ENCODE measurements at regions not wholly inside any gene's neighbourhood (a gene's known extent, or its start where the extent isn't known, plus 50 kb on each side); places are given as distances from the start of the nearest gene placed in this dataset.

- TF ChIP-seq TEAD4 (IDR thresholded peaks at IDR 0.05) (no peak), CREB1 (IDR thresholded peaks at IDR 0.05; ENCODE audit: low read depth) (no peak), ZBTB7A (IDR thresholded peaks at IDR 0.05; ENCODE audit: low read depth) (no peak), RAD21 (IDR thresholded peaks at IDR 0.05; ENCODE audit: low read depth) (no peak), FOXM1 (IDR thresholded peaks at IDR 0.05; ENCODE audit: borderline replicate concordance, low read depth) (no peak), TAF1 (IDR thresholded peaks at IDR 0.05; ENCODE audit: low read depth) (no peak)
Measured at GRCh38 chr2:30365201-30365600, 81.8 kb upstream of the LCLAT1 start.

GRCh38 chr2:30366199-30366691 is 80.8 kb upstream of the LCLAT1 start:
- TF ChIP-seq EGR1 (IDR thresholded peaks at IDR 0.05), result no peak
- no peak for TF ChIP-seq CREB1 (IDR thresholded peaks at IDR 0.05; ENCODE audit: low read depth)
- TF ChIP-seq EP300 (IDR thresholded peaks at IDR 0.05; ENCODE audit: borderline replicate concordance), result no peak
- no peak for TF ChIP-seq MAX (IDR thresholded peaks at IDR 0.05)
- TF ChIP-seq NFIC (IDR thresholded peaks at IDR 0.05), result no peak

GRCh38 chr2:30367232-30368070 is 79.6 kb upstream of the LCLAT1 start:
- TF ChIP-seq TAF1 (IDR thresholded peaks at IDR 0.05; ENCODE audit: low read depth), result no peak
- no peak for TF ChIP-seq TEAD4 (IDR thresholded peaks at IDR 0.05)
- TF ChIP-seq FOXM1 (IDR thresholded peaks at IDR 0.05; ENCODE audit: borderline replicate concordance, low read depth), result no peak
- TF ChIP-seq USF1 (IDR thresholded peaks at IDR 0.05), result no peak
- no peak for TF ChIP-seq CREB1 (IDR thresholded peaks at IDR 0.05; ENCODE audit: low read depth)
- TF ChIP-seq NFIC (IDR thresholded peaks at IDR 0.05), result no peak
- no peak for TF ChIP-seq EGR1 (IDR thresholded peaks at IDR 0.05)
- no peak for TF ChIP-seq EP300 (IDR thresholded peaks at IDR 0.05; ENCODE audit: borderline replicate concordance)
- TF ChIP-seq REST (IDR thresholded peaks at IDR 0.05; ENCODE audit: low read depth), result no peak
- TF ChIP-seq ZBTB7A (IDR thresholded peaks at IDR 0.05; ENCODE audit: low read depth), result no peak
- TF ChIP-seq YY1 (IDR thresholded peaks at IDR 0.05; ENCODE audit: low read depth), result no peak

- TF ChIP-seq TCF12 (IDR thresholded peaks at IDR 0.05; ENCODE audit: low read depth) (no peak), USF1 (IDR thresholded peaks at IDR 0.05) (no peak), CEBPB (IDR thresholded peaks at IDR 0.05) (no peak), MAX (IDR thresholded peaks at IDR 0.05) (no peak), CREB1 (IDR thresholded peaks at IDR 0.05; ENCODE audit: low read depth) (no peak), NFIC (IDR thresholded peaks at IDR 0.05) (no peak), FOXM1 (IDR thresholded peaks at IDR 0.05; ENCODE audit: borderline replicate concordance, low read depth) (no peak)
Measured at GRCh38 chr2:30368258-30368657, 78.8 kb upstream of the LCLAT1 start.

- TF ChIP-seq TEAD4 (IDR thresholded peaks at IDR 0.05) (no peak), CEBPB (IDR thresholded peaks at IDR 0.05) (no peak), TAF1 (IDR thresholded peaks at IDR 0.05; ENCODE audit: low read depth) (no peak), USF1 (IDR thresholded peaks at IDR 0.05) (no peak), TCF12 (IDR thresholded peaks at IDR 0.05; ENCODE audit: low read depth) (no peak), RAD21 (IDR thresholded peaks at IDR 0.05; ENCODE audit: low read depth) (no peak)
Measured at GRCh38 chr2:30371028-30371689, 75.9 kb upstream of the LCLAT1 start.

- TF ChIP-seq MAX (IDR thresholded peaks at IDR 0.05) (no peak), REST (IDR thresholded peaks at IDR 0.05; ENCODE audit: low read depth) (no peak), NFIC (IDR thresholded peaks at IDR 0.05) (no peak)
Measured at GRCh38 chr2:30371772-30372373, 75.2 kb upstream of the LCLAT1 start.
